ENCODE measurements at regions not wholly inside any gene's neighbourhood (a gene's known extent, or its start where the extent isn't known, plus 50 kb on each side); places are given as distances from the start of the nearest gene placed in this dataset.

DNA sequence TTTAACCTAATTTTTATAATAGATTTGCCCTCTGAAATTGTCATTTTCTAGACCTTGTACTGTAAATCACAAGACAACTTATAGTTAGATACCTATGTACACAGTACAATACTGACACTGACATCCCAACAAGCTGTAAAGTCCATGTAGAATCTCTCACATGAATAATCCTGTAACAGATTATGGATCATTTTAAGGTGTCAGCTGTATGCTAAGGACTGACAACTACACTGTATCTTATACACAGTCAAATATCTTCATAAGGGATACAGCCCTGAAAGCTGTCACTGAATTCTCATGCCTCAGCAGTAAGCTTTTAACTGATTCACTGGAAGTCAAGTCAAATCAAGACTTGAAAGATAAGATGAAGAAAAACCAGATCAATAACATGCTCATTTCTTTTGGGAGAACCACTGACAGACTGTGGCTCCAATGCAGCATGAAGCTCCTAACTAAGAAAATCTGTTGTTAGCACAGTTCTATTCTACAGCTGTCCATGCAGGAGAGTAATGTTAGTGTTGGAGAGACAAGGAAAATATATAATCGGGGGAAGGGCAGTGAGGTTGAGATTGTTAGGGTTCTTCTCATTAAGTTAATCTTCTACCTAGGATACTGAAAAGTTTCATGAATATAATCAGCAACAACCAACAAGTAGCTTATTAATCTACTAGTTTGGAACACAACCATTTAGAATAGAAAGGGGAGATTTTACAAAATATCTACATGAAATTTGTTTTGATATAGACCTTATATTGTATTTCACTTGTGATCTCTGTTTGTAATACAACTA, 612.0 kb downstream of the PCDH18 start:
- Histone ChIP-seq H3K18ac (ENCODE audit: low read depth in 1 of 2, low read length in 2 of 2) (no peak overlapping the region), H2AFZ (ENCODE audit: low read depth, low read length) (no peak overlapping the region), H3K14ac (ENCODE audit: low read length in 2 of 2) (no peak overlapping the region), H3K4me3 (ENCODE audit: insufficient read depth in 1 of 2, low read depth in 1 of 2, low read length in 2 of 2) (no peak overlapping the region), H3K23ac (ENCODE audit: low read length in 2 of 2) (no peak overlapping the region), H3K36me3 (ENCODE audit: control insufficient read depth in 1 of 2, insufficient read depth in 2 of 2, low read depth in 1 of 2, low read length in 2 of 2) (no peaks in the 10 kb centered on the region), H3K9ac (ENCODE audit: low read length) (no peak overlapping the region), H4K8ac (ENCODE audit: low read length) (no peak overlapping the region), H3K4ac (ENCODE audit: low read depth in 1 of 2, low read length in 2 of 2) (no peak overlapping the region), H3K9me3 (ENCODE audit: control insufficient read depth, low read length) (no peaks in the 10 kb centered on the region), H3K4me1 (ENCODE audit: control insufficient read depth, insufficient read depth, low read depth, low read length) (no peaks in the 10 kb centered on the region), H4K91ac (ENCODE audit: low read length) (no peak overlapping the region), H2BK5ac (ENCODE audit: low read depth, low read length, poor library complexity, severe bottlenecking) (no peak overlapping the region), H2AK5ac (ENCODE audit: low read length, severe bottlenecking) (no peak overlapping the region), H3K79me1 (replicated peaks; ENCODE audit: low read length, poor library complexity, severe bottlenecking) (no peaks in the 10 kb centered on the region), H3K4me2 (ENCODE audit: low read length, poor library complexity, severe bottlenecking) (no peak overlapping the region), H3K27ac (ENCODE audit: low read length, poor library complexity, severe bottlenecking) (no peak overlapping the region), H3K27me3 (ENCODE audit: control insufficient read depth in 1 of 2, insufficient read depth in 1 of 2, low read length in 2 of 2) (no peaks in the 10 kb centered on the region), H2BK15ac (ENCODE audit: low read depth, poor library complexity, severe bottlenecking) (no peak overlapping the region), H2BK12ac (ENCODE audit: low read length in 2 of 2) (no peak overlapping the region), H2BK120ac (ENCODE audit: low read depth, low read length) (no peak overlapping the region)
- no peak for DNase-seq
- no CpG with 5 or more reads among the region's 1 CpG for whole genome bisulfite sequencing

- no peaks in the 10 kb centered on the region for H3K9me3 ChIP-seq (ENCODE audit: control insufficient read depth, low read length)
- H2BK12ac ChIP-seq (ENCODE audit: low read length in 2 of 2), result no peak overlapping the region
- no peak overlapping the region for H4K8ac ChIP-seq (ENCODE audit: low read length)
- WGBS, result 87% methylated on average over 4 of the region's 4 CpGs
- DNase-seq, result no peak
- H3K36me3 ChIP-seq (ENCODE audit: control insufficient read depth in 1 of 2, insufficient read depth in 2 of 2, low read depth in 1 of 2, low read length in 2 of 2), result no peaks in the 10 kb centered on the region
- H2AK5ac ChIP-seq (ENCODE audit: low read length, severe bottlenecking), result no peak overlapping the region
- no peaks in the 10 kb centered on the region for H3K27me3 ChIP-seq (ENCODE audit: control insufficient read depth in 1 of 2, insufficient read depth in 1 of 2, low read length in 2 of 2)
- no peaks in the 10 kb centered on the region for H3K79me1 ChIP-seq (replicated peaks; ENCODE audit: low read length, poor library complexity, severe bottlenecking)
- H3K18ac ChIP-seq (ENCODE audit: low read depth in 1 of 2, low read length in 2 of 2), result no peak overlapping the region
- H4K91ac ChIP-seq (ENCODE audit: low read length), result no peak overlapping the region
- no peak overlapping the region for H3K4ac ChIP-seq (ENCODE audit: low read depth in 1 of 2, low read length in 2 of 2)
- no peak overlapping the region for H3K4me2 ChIP-seq (ENCODE audit: low read length, poor library complexity, severe bottlenecking)
- H3K4me3 ChIP-seq (ENCODE audit: insufficient read depth in 1 of 2, low read depth in 1 of 2, low read length in 2 of 2), result no peak overlapping the region
- no peak overlapping the region for H2AFZ ChIP-seq (ENCODE audit: low read depth, low read length)
- H2BK120ac ChIP-seq (ENCODE audit: low read depth, low read length), result no peak overlapping the region
- no peaks in the 10 kb centered on the region for H3K4me1 ChIP-seq (ENCODE audit: control insufficient read depth, insufficient read depth, low read depth, low read length)
- no peak overlapping the region for H3K27ac ChIP-seq (ENCODE audit: low read length, poor library complexity, severe bottlenecking)
- no peak overlapping the region for H2BK5ac ChIP-seq (ENCODE audit: low read depth, low read length, poor library complexity, severe bottlenecking)
- H3K14ac ChIP-seq (ENCODE audit: low read length in 2 of 2), result no peak overlapping the region
- H3K23ac ChIP-seq (ENCODE audit: low read length in 2 of 2), result no peak overlapping the region
- no peak overlapping the region for H3K9ac ChIP-seq (ENCODE audit: low read length)
- no peak overlapping the region for H2BK15ac ChIP-seq (ENCODE audit: low read depth, poor library complexity, severe bottlenecking)
Observed at GRCh38 chr4:136918772-136919171, 613.5 kb downstream of the PCDH18 start.

- Histone ChIP-seq H3K36me3 (ENCODE audit: control insufficient read depth in 1 of 2, insufficient read depth in 2 of 2, low read depth in 1 of 2, low read length in 2 of 2) (no peaks in the 10 kb centered on the region), H2BK120ac (ENCODE audit: low read depth, low read length) (no peak overlapping the region), H3K27me3 (ENCODE audit: control insufficient read depth in 1 of 2, insufficient read depth in 1 of 2, low read length in 2 of 2) (no peaks in the 10 kb centered on the region), H3K14ac (ENCODE audit: low read length in 2 of 2) (no peak overlapping the region), H3K27ac (ENCODE audit: low read length, poor library complexity, severe bottlenecking) (no peak overlapping the region), H3K4me2 (ENCODE audit: low read length, poor library complexity, severe bottlenecking) (no peak overlapping the region), H4K8ac (ENCODE audit: low read length) (no peak overlapping the region), H2BK5ac (ENCODE audit: low read depth, low read length, poor library complexity, severe bottlenecking) (no peak overlapping the region), H3K9ac (ENCODE audit: low read length) (no peak overlapping the region), H3K9me3 (ENCODE audit: control insufficient read depth, low read length) (no peaks in the 10 kb centered on the region), H4K91ac (ENCODE audit: low read length) (no peak overlapping the region), H2AK5ac (ENCODE audit: low read length, severe bottlenecking) (no peak overlapping the region), H3K4ac (ENCODE audit: low read depth in 1 of 2, low read length in 2 of 2) (no peak overlapping the region), H2BK15ac (ENCODE audit: low read depth, poor library complexity, severe bottlenecking) (no peak overlapping the region), H2BK12ac (ENCODE audit: low read length in 2 of 2) (no peak overlapping the region), H3K18ac (ENCODE audit: low read depth in 1 of 2, low read length in 2 of 2) (no peak overlapping the region), H2AFZ (ENCODE audit: low read depth, low read length) (no peak overlapping the region), H3K4me3 (ENCODE audit: insufficient read depth in 1 of 2, low read depth in 1 of 2, low read length in 2 of 2) (no peak overlapping the region), H3K4me1 (ENCODE audit: control insufficient read depth, insufficient read depth, low read depth, low read length) (no peaks in the 10 kb centered on the region), H3K79me1 (replicated peaks; ENCODE audit: low read length, poor library complexity, severe bottlenecking) (no peaks in the 10 kb centered on the region), H3K23ac (ENCODE audit: low read length in 2 of 2) (no peak overlapping the region)
- 44% methylated on average over 5 of the region's 5 CpGs for WGBS
- no peak for DNase-seq
Observed at GRCh38 chr4:136917312-136918110, 614.8 kb downstream of the PCDH18 start.

GRCh38 chr4:136909626-136910025, 622.7 kb downstream of the PCDH18 start:
- H4K8ac ChIP-seq (ENCODE audit: low read length), result no peak overlapping the region
- H2BK120ac ChIP-seq (ENCODE audit: low read depth, low read length), result no peak overlapping the region
- no peak overlapping the region for H2BK5ac ChIP-seq (ENCODE audit: low read depth, low read length, poor library complexity, severe bottlenecking)
- H3K4me1 ChIP-seq (ENCODE audit: control insufficient read depth, insufficient read depth, low read depth, low read length), result no peaks in the 10 kb centered on the region
- H2AK5ac ChIP-seq (ENCODE audit: low read length, severe bottlenecking), result no peak overlapping the region
- no peaks in the 10 kb centered on the region for H3K79me1 ChIP-seq (replicated peaks; ENCODE audit: low read length, poor library complexity, severe bottlenecking)
- no peak overlapping the region for H3K4ac ChIP-seq (ENCODE audit: low read depth in 1 of 2, low read length in 2 of 2)
- H2BK12ac ChIP-seq (ENCODE audit: low read length in 2 of 2), result no peak overlapping the region
- no peak overlapping the region for H3K23ac ChIP-seq (ENCODE audit: low read length in 2 of 2)
- H3K4me2 ChIP-seq (ENCODE audit: low read length, poor library complexity, severe bottlenecking), result no peak overlapping the region
- no peak for DNase-seq
- H3K27ac ChIP-seq (ENCODE audit: low read length, poor library complexity, severe bottlenecking), result no peak overlapping the region
- H3K9me3 ChIP-seq (ENCODE audit: control insufficient read depth, low read length), result no peaks in the 10 kb centered on the region
- H3K36me3 ChIP-seq (ENCODE audit: control insufficient read depth in 1 of 2, insufficient read depth in 2 of 2, low read depth in 1 of 2, low read length in 2 of 2), result no peaks in the 10 kb centered on the region
- no peak overlapping the region for H2AFZ ChIP-seq (ENCODE audit: low read depth, low read length)
- WGBS, result 85% methylated on average over 2 of the region's 3 CpGs
- H3K4me3 ChIP-seq (ENCODE audit: insufficient read depth in 1 of 2, low read depth in 1 of 2, low read length in 2 of 2), result no peak overlapping the region
- no peak overlapping the region for H3K14ac ChIP-seq (ENCODE audit: low read length in 2 of 2)
- H3K18ac ChIP-seq (ENCODE audit: low read depth in 1 of 2, low read length in 2 of 2), result no peak overlapping the region
- no peak overlapping the region for H3K9ac ChIP-seq (ENCODE audit: low read length)
- no peak overlapping the region for H4K91ac ChIP-seq (ENCODE audit: low read length)
- no peak overlapping the region for H2BK15ac ChIP-seq (ENCODE audit: low read depth, poor library complexity, severe bottlenecking)
- H3K27me3 ChIP-seq (ENCODE audit: control insufficient read depth in 1 of 2, insufficient read depth in 1 of 2, low read length in 2 of 2), result no peaks in the 10 kb centered on the region
